ENCODE measurements at regions not wholly inside any gene's neighbourhood (a gene's known extent, or its start where the extent isn't known, plus 50 kb on each side); places are given as distances from the start of the nearest gene placed in this dataset.

GRCh38 chr13:33509642-33510229, 224.2 kb upstream of the STARD13 start:
- no peak overlapping the region for H3K4me3 ChIP-seq (ENCODE audit: low read depth, low read length)
- DNase-seq (ENCODE audit: low read depth): no peak

GRCh38 chr13:33510350-33510970, 224.9 kb upstream of the STARD13 start:
- no peak for TF ChIP-seq CTCF (IDR thresholded peaks at IDR 0.05; ENCODE audit: insufficient read depth, low read depth, low read length, missing control alignments)
- H3K4me3 ChIP-seq (ENCODE audit: low read depth, low read length): no peak overlapping the region
- DNase-seq (ENCODE audit: low read depth): no peak

More at GRCh38 chr13:33509642-33510229, 224.2 kb upstream of the STARD13 start:
- no peak for TF ChIP-seq CTCF (IDR thresholded peaks at IDR 0.05; ENCODE audit: insufficient read depth, low read depth, low read length, missing control alignments)

DNA sequence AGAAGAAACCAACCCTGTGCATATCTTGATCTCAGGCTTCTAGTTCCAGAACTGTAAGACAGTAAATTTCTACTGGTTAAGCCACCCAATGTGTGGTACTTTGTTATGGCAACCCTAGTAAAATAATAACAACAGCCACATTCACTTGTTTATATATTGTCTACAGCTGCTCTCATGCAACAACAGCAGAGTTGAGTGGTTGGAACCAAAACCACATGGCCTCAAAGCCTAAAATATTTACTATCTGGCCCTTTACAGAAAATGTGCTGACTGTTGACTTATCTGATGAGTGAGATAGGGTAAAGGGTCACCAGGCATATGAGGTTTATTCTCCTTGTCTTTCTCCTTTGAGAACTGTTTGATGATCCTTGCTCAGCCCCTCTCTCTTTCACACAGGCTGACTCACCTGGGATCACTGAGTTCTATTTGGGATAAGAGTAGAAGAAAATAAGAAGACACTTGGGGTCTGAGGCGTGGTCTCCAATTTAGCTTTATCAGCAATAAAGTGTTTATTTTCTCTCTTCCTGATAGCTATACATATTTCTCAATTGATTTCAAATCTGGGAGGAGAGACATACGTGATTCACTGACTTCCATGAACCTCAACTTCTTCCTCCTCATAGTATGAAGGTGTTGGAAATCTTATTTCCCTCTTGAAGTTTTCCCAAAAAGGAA, 227.5 kb upstream of the STARD13 start:
- TF ChIP-seq CTCF (IDR thresholded peaks at IDR 0.05; ENCODE audit: insufficient read depth, low read depth, low read length, missing control alignments): no peak
- no peak overlapping the region for H3K4me3 ChIP-seq (ENCODE audit: low read depth, low read length)
- no peak for DNase-seq (ENCODE audit: low read depth)

GRCh38 chr13:33514362-33514761, 228.8 kb upstream of the STARD13 start:
- TF ChIP-seq CTCF (IDR thresholded peaks at IDR 0.05; ENCODE audit: insufficient read depth, low read depth, low read length, missing control alignments): no peak
- no peak for DNase-seq (ENCODE audit: low read depth)
- H3K4me3 ChIP-seq (ENCODE audit: low read depth, low read length): no peak overlapping the region

GRCh38 chr13:33515146-33515545, 229.6 kb upstream of the STARD13 start:
- no peak for DNase-seq (ENCODE audit: low read depth)
- no peak overlapping the region for H3K4me3 ChIP-seq (ENCODE audit: low read depth, low read length)
- no peak for TF ChIP-seq CTCF (IDR thresholded peaks at IDR 0.05; ENCODE audit: insufficient read depth, low read depth, low read length, missing control alignments)

- DNase-seq (ENCODE audit: low read depth): no peak
- no peak for TF ChIP-seq CTCF (IDR thresholded peaks at IDR 0.05; ENCODE audit: insufficient read depth, low read depth, low read length, missing control alignments)
- H3K4me3 ChIP-seq (ENCODE audit: low read depth, low read length): no peak overlapping the region
Measured at GRCh38 chr13:33518452-33518851, 232.9 kb upstream of the STARD13 start.

Data from GM12865 (cell line).